ENCODE measurements at regions not wholly inside any gene's neighbourhood (a gene's known extent, or its start where the extent isn't known, plus 50 kb on each side); places are given as distances from the start of the nearest gene placed in this dataset.
"Not testable (repeated sequence)": the region's sequence is repeated elsewhere in the genome, so short reads cannot be mapped to it uniquely, and the experiment has no call there.

GRCh38 chr2:77737236-77737635 is 215.1 kb upstream of the LRRTM4 start:
- TF ChIP-seq, protein P1, sequence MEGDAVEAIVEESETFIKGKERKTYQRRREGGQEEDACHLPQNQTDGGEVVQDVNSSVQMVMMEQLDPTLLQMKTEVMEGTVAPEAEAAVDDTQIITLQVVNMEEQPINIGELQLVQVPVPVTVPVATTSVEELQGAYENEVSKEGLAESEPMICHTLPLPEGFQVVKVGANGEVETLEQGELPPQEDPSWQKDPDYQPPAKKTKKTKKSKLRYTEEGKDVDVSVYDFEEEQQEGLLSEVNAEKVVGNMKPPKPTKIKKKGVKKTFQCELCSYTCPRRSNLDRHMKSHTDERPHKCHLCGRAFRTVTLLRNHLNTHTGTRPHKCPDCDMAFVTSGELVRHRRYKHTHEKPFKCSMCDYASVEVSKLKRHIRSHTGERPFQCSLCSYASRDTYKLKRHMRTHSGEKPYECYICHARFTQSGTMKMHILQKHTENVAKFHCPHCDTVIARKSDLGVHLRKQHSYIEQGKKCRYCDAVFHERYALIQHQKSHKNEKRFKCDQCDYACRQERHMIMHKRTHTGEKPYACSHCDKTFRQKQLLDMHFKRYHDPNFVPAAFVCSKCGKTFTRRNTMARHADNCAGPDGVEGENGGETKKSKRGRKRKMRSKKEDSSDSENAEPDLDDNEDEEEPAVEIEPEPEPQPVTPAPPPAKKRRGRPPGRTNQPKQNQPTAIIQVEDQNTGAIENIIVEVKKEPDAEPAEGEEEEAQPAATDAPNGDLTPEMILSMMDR (IDR thresholded peaks at IDR 0.05; ENCODE audit: low read depth, low read length): no peak
- no peak for TF ChIP-seq MAX (IDR thresholded peaks at IDR 0.05; ENCODE audit: low read depth, low read length)
- no peak for TF ChIP-seq POLR2A (IDR thresholded peaks at IDR 0.05; ENCODE audit: extremely low read depth, insufficient read length)
- no peak for TF ChIP-seq MYC (IDR thresholded peaks at IDR 0.05; ENCODE audit: low read depth, low read length)
- H3K4me3 ChIP-seq (ENCODE audit: low read depth, low read length): no peak overlapping the region
- DNase-seq (ENCODE audit: low read depth): no peak

DNA sequence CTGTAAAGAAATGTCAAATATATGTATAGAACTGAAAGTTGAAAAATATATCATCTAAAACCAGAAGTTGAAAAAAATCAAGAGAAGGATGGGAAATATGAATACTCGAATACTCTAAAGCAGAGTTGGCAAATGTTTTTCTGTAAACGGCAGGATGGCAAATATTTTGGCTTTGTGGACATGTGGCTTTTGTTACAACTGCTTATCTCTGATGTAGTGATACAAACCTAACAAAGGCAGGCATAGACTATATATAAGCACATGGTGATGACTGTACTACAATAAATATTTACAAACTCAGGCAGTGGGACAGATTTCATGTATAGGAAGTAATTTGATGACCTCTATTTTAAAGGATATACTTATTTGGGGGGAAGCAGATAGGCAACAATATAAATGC is 224.6 kb upstream of the LRRTM4 start:
- no peak for TF ChIP-seq POLR2A (IDR thresholded peaks at IDR 0.05; ENCODE audit: extremely low read depth, insufficient read length)
- TF ChIP-seq, protein P1 (IDR thresholded peaks at IDR 0.05; ENCODE audit: low read depth, low read length): no peak
- no peak for TF ChIP-seq MYC (IDR thresholded peaks at IDR 0.05; ENCODE audit: low read depth, low read length)
- no peak for TF ChIP-seq MAX (IDR thresholded peaks at IDR 0.05; ENCODE audit: low read depth, low read length)

DNA sequence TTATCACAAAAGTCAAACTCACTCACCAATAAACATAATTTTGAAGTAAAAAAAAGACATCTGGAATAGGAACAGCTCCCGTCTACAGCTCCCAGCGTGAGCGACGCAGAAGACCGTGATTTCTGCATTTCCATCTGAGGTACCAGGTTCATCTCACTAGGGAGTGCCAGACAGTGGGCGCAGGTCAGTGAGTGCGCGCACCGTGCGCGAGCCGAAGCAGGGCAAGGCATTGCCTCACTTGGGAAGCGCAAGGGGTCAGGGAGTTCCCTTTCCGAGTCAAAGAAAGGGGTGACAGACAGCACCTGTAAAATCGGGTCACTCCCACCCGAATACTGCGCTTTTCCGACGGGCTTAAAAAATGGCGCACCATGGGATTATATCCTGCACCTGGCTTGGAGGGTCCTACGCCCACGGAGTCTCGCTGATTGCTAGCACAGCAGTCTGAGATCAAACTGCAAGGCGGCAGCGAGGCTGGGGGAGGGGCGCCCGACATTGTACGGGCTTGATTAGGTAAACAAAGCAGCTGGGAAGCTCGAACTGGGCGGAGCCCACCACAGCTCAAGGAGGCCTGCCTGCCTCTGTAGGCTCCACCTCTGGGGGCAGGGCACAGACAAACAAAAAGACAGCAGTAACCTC is 231.7 kb upstream of the LRRTM4 start:
- not testable (repeated sequence) for DNase-seq (ENCODE audit: low read depth); H3K4me3 ChIP-seq (ENCODE audit: low read depth, low read length)

More for the DNA sequence above, 224.6 kb upstream of the LRRTM4 start:
- no peak for DNase-seq (ENCODE audit: low read depth)
- no peak overlapping the region for H3K4me3 ChIP-seq (ENCODE audit: low read depth, low read length)

DNA sequence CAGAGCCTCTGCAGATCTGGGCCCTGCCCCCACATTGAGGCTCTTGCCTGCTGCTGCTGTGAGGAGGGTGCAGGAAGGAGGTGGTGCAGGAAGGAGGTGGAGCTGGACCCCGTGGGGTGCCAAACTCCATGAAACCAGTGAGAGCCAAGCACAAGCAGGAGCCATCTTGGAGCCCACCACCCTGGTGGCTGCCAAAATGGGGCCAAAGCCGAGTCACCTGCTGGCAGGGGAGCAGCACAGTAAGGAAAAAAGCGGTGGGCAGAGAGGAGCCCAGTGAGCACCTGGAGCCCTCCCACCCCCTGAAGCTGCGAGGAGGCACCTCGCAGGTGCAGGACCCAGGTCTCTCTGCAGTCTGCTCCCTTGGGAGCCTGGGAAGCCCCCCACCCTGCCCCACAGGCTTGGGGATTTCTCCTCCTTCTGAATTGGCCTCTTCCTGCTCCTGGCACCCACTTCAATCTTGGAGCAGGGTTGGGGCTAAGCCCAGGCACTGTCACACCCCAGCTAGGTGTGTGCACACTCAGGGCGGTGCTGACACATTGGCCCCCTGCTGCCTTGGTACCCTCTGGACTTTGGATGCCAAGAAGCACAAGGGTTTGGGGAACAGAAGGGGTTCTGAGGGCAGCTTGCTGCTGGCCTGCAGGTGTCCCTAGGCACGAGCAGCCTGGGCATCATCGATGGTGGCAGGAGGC is 245.4 kb upstream of the LRRTM4 start:
- no peak for TF ChIP-seq MYC (IDR thresholded peaks at IDR 0.05; ENCODE audit: low read depth, low read length)
- TF ChIP-seq POLR2A (IDR thresholded peaks at IDR 0.05; ENCODE audit: extremely low read depth, insufficient read length): no peak
- TF ChIP-seq, protein P1 (IDR thresholded peaks at IDR 0.05; ENCODE audit: low read depth, low read length): no peak
- TF ChIP-seq MAX (IDR thresholded peaks at IDR 0.05; ENCODE audit: low read depth, low read length): no peak
- no peak for DNase-seq (ENCODE audit: low read depth)
- no peak overlapping the region for H3K4me3 ChIP-seq (ENCODE audit: low read depth, low read length)

DNA sequence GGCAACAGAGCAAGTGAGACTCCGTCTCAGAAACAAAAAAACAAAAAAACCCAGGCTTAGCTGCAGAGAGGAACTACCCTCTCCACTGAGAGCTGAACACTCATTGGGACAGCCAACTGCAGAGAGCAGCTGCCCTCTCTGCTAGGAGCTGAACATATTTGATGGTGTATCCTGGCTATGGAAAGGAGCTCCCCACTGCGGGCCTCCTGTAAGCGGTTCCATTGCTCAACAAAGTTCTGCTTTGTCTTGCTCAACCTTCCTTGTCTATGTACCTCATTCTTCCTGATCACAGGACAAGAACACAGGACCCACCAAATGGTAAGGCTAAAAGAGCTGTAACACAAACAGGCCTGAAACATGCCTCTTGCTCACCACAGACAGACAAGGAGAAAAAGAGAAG is 246.3 kb upstream of the LRRTM4 start:
- TF ChIP-seq POLR2A (IDR thresholded peaks at IDR 0.05; ENCODE audit: extremely low read depth, insufficient read length): no peak
- DNase-seq (ENCODE audit: low read depth): peak; percentile 13
- no peak overlapping the region for H3K4me3 ChIP-seq (ENCODE audit: low read depth, low read length)

DNA sequence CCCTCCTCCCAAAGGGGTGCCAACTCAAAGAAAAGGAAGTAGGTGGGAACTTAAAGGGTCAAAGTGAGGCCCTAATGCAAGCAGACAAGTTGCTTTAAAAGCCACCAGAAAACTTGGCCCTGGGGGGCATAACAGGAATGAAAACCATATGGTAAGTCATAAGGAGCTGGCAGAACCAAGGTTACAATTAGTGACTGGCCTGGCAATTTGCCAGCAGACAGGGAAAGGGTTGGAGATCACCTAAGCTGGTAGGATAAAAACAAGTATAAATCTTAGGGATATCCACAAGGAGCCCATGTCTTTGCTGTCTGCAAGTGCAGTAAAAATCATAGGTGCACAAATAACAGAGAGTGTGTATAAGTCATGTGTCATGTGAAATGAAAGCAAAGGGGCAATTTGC is 256.7 kb upstream of the LRRTM4 start:
- TF ChIP-seq MYC (IDR thresholded peaks at IDR 0.05; ENCODE audit: low read depth, low read length) (no peak), POLR2A (IDR thresholded peaks at IDR 0.05; ENCODE audit: extremely low read depth, insufficient read length) (no peak), MAX (IDR thresholded peaks at IDR 0.05; ENCODE audit: low read depth, low read length) (no peak)
- TF ChIP-seq, protein P1 (IDR thresholded peaks at IDR 0.05; ENCODE audit: low read depth, low read length): no peak
- no peak for DNase-seq (ENCODE audit: low read depth)
- no peak overlapping the region for H3K4me3 ChIP-seq (ENCODE audit: low read depth, low read length)

GRCh38 chr2:77793500-77793899 is 271.3 kb upstream of the LRRTM4 start:
- DNase-seq (ENCODE audit: low read depth); H3K4me3 ChIP-seq (ENCODE audit: low read depth, low read length): not testable (repeated sequence)

Data from NB4 (cell line).